ENCODE measurements at regions not wholly inside any gene's neighbourhood (a gene's known extent, or its start where the extent isn't known, plus 50 kb on each side); places are given as distances from the start of the nearest gene placed in this dataset.
"Not testable (repeated sequence)": the region's sequence is repeated elsewhere in the genome, so short reads cannot be mapped to it uniquely, and the experiment has no call there.

- no peaks in the 10 kb centered on the region for H4K20me1 ChIP-seq (ENCODE audit: control insufficient read depth, insufficient read depth, low read length, poor library complexity, severe bottlenecking)
- intact Hi-C loops (cut with micrococcal nuclease) = no loop called here
- H3K27ac ChIP-seq (ENCODE audit: low read length in 2 of 2) = no peak overlapping the region
- ATAC-seq (ENCODE audit: low read depth) = no peak
- DNase-seq = no peak
- H3K9me3 Mint-ChIP-seq (ENCODE audit: insufficient read depth) = no peaks in the 10 kb centered on the region
- no peaks in the 10 kb centered on the region for H3K9me3 ChIP-seq (ENCODE audit: control extremely low read depth in 1 of 3, control insufficient read depth in 2 of 3, insufficient read depth in 1 of 3, low read length in 2 of 3)
- no peaks in the 10 kb centered on the region for H3K79me2 ChIP-seq (ENCODE audit: control insufficient read depth, insufficient read depth, low read length)
- H3K9ac ChIP-seq (ENCODE audit: low read length) = no peak overlapping the region
- H3K4me3 Mint-ChIP-seq = no peak overlapping the region
- H3K36me3 ChIP-seq (replicated peaks in 1 of 2; ENCODE audit: control extremely low read depth in 1 of 2, control insufficient read depth in 1 of 2, extremely low read depth in 1 of 2, insufficient read depth in 2 of 2, low read length in 1 of 2) = no peaks in the 10 kb centered on the region
- H3K4me1 Mint-ChIP-seq = peaks cover 5% of the 10 kb centered on the region
- no peak overlapping the region for H2AFZ ChIP-seq (ENCODE audit: insufficient read depth, low read depth, low read length, poor library complexity, severe bottlenecking)
- POLR2A ChIA-PET = no interaction called here
- no peaks in the 10 kb centered on the region for H3K27me3 Mint-ChIP-seq
- no peaks in the 10 kb centered on the region for H3K4me1 ChIP-seq (ENCODE audit: control insufficient read depth in 2 of 2, insufficient read depth in 2 of 2, low read length in 2 of 2)
- no peaks in the 10 kb centered on the region for H3K27me3 ChIP-seq (replicated peaks in 1 of 4; ENCODE audit: control extremely low read depth in 1 of 4, control insufficient read depth in 3 of 4, insufficient read depth in 4 of 4, low read length in 3 of 4)
- WGBS (ENCODE audit: insufficient coverage) = 99% methylated on average over 6 of the region's 6 CpGs
- CTCF ChIA-PET = no interaction called here
- H3K27ac Mint-ChIP-seq = no peak overlapping the region
- H3K4me2 ChIP-seq (replicated peaks; ENCODE audit: low read depth, low read length, poor library complexity, severe bottlenecking) = no peak overlapping the region
- no peak overlapping the region for H3K4me3 ChIP-seq (ENCODE audit: control extremely low read depth in 1 of 5, extremely low read depth in 1 of 5, insufficient read depth in 1 of 5, low read depth in 2 of 5, low read length in 4 of 5)
- TF ChIP-seq EZH2 (IDR thresholded peaks at IDR 0.05; ENCODE audit: borderline replicate concordance, insufficient read depth, low read depth, low read length, poor library complexity, severe bottlenecking) = no peak
- no peak for TF ChIP-seq CTCF (IDR thresholded peaks at IDR 0.05)
Measured at GRCh38 chr1:221548942-221549341, 192.9 kb downstream of the DUSP10 start.

- TF ChIP-seq CTCF (IDR thresholded peaks at IDR 0.05) (no peak), EZH2 (IDR thresholded peaks at IDR 0.05; ENCODE audit: borderline replicate concordance, insufficient read depth, low read depth, low read length, poor library complexity, severe bottlenecking) (no peak)
- ATAC-seq (ENCODE audit: low read depth) (no peak), DNase-seq (no peak)
- Histone ChIP-seq H3K27ac (ENCODE audit: low read length in 2 of 2) (no peak overlapping the region), H3K4me3 (ENCODE audit: control extremely low read depth in 1 of 5, extremely low read depth in 1 of 5, insufficient read depth in 1 of 5, low read depth in 2 of 5, low read length in 4 of 5) (no peak overlapping the region), H3K36me3 (replicated peaks in 1 of 2; ENCODE audit: control extremely low read depth in 1 of 2, control insufficient read depth in 1 of 2, extremely low read depth in 1 of 2, insufficient read depth in 2 of 2, low read length in 1 of 2) (no peaks in the 10 kb centered on the region), H4K20me1 (ENCODE audit: control insufficient read depth, insufficient read depth, low read length, poor library complexity, severe bottlenecking) (no peaks in the 10 kb centered on the region), H3K27me3 (replicated peaks in 1 of 4; ENCODE audit: control extremely low read depth in 1 of 4, control insufficient read depth in 3 of 4, insufficient read depth in 4 of 4, low read length in 3 of 4) (no peaks in the 10 kb centered on the region), H2AFZ (ENCODE audit: insufficient read depth, low read depth, low read length, poor library complexity, severe bottlenecking) (no peak overlapping the region), H3K4me2 (replicated peaks; ENCODE audit: low read depth, low read length, poor library complexity, severe bottlenecking) (no peak overlapping the region), H3K9me3 (ENCODE audit: control extremely low read depth in 1 of 3, control insufficient read depth in 2 of 3, insufficient read depth in 1 of 3, low read length in 2 of 3) (no peaks in the 10 kb centered on the region), H3K4me1 (ENCODE audit: control insufficient read depth in 2 of 2, insufficient read depth in 2 of 2, low read length in 2 of 2) (no peaks in the 10 kb centered on the region), H3K79me2 (ENCODE audit: control insufficient read depth, insufficient read depth, low read length) (no peaks in the 10 kb centered on the region), H3K9ac (ENCODE audit: low read length) (no peak overlapping the region)
- H3K9me3 Mint-ChIP-seq (ENCODE audit: insufficient read depth) = no peaks in the 10 kb centered on the region
- no peaks in the 10 kb centered on the region for H3K27me3 Mint-ChIP-seq
- ChIA-PET CTCF (interaction anchor here (0.9 kb wide), 1 partner anchor 71 kb away, joined by 3 read pairs; no protein-coding TSS in a partner anchor), POLR2A (no interaction called here)
- peaks cover 5% of the 10 kb centered on the region for H3K4me1 Mint-ChIP-seq
- intact Hi-C loops (cut with micrococcal nuclease) = no loop called here
- no peak overlapping the region for H3K27ac Mint-ChIP-seq
- H3K4me3 Mint-ChIP-seq = no peak overlapping the region
Measured at GRCh38 chr1:221549815-221550214, 192.1 kb downstream of the DUSP10 start.

- H3K36me3 ChIP-seq (replicated peaks in 1 of 2; ENCODE audit: control extremely low read depth in 1 of 2, control insufficient read depth in 1 of 2, extremely low read depth in 1 of 2, insufficient read depth in 2 of 2, low read length in 1 of 2); ATAC-seq (ENCODE audit: low read depth); H3K27ac Mint-ChIP-seq; H3K27ac ChIP-seq (ENCODE audit: low read length in 2 of 2); intact Hi-C loops (cut with micrococcal nuclease); H3K4me3 Mint-ChIP-seq; H3K4me1 ChIP-seq (ENCODE audit: control insufficient read depth in 2 of 2, insufficient read depth in 2 of 2, low read length in 2 of 2); H3K79me2 ChIP-seq (ENCODE audit: control insufficient read depth, insufficient read depth, low read length); H3K27me3 ChIP-seq (replicated peaks in 1 of 4; ENCODE audit: control extremely low read depth in 1 of 4, control insufficient read depth in 3 of 4, insufficient read depth in 4 of 4, low read length in 3 of 4); H3K9me3 Mint-ChIP-seq (ENCODE audit: insufficient read depth); H3K9me3 ChIP-seq (ENCODE audit: control extremely low read depth in 1 of 3, control insufficient read depth in 2 of 3, insufficient read depth in 1 of 3, low read length in 2 of 3); H3K4me3 ChIP-seq (ENCODE audit: control extremely low read depth in 1 of 5, extremely low read depth in 1 of 5, insufficient read depth in 1 of 5, low read depth in 2 of 5, low read length in 4 of 5); H3K4me2 ChIP-seq (replicated peaks; ENCODE audit: low read depth, low read length, poor library complexity, severe bottlenecking); CTCF ChIA-PET; H3K9ac ChIP-seq (ENCODE audit: low read length); DNase-seq; H2AFZ ChIP-seq (ENCODE audit: insufficient read depth, low read depth, low read length, poor library complexity, severe bottlenecking); H4K20me1 ChIP-seq (ENCODE audit: control insufficient read depth, insufficient read depth, low read length, poor library complexity, severe bottlenecking); POLR2A ChIA-PET; H3K27me3 Mint-ChIP-seq; H3K4me1 Mint-ChIP-seq: not testable (repeated sequence)
- WGBS (ENCODE audit: insufficient coverage) = 90% methylated on average over 8 of the region's 8 CpGs
Measured at GRCh38 chr1:221552792-221553191, 189.1 kb downstream of the DUSP10 start.

All from B cell (primary cell).